ENCODE measurements at regions not wholly inside any gene's neighbourhood (a gene's known extent, or its start where the extent isn't known, plus 50 kb on each side); places are given as distances from the start of the nearest gene placed in this dataset.

DNA sequence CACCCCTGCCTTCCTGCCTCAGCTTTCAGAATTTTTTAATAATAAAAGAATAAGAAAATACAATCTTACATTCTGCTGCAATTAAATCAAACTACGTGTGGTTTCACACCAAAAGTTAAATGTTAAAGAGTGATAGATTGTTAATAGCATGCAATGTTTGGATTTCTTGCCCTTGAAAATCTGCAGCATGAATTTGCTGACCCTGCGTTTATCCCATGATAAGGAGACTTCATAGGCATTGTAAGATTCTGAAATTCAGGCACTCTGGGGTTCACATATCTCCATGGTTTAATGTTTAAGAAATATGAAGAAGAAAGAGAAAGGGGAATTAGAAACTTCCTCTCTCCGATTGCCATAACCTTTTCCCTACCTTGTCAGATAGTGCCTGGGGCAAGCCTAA lies 1616.2 kb upstream of the B3GALT2 start:
- TF ChIP-seq CTCF (IDR thresholded peaks at IDR 0.05; ENCODE audit: extremely low read depth in 1 of 2, insufficient read depth in 1 of 2, low read depth in 1 of 2, low read length in 2 of 2) (no peak), EZH2 (IDR thresholded peaks at IDR 0.05; ENCODE audit: borderline replicate concordance, low read depth, low read length, severe bottlenecking) (no peak), FOS (IDR thresholded peaks at IDR 0.05; ENCODE audit: borderline replicate concordance, insufficient read depth, low read length) (no peak)
